Colonic mucosa (tissue), 4 donors: ENCODE measurements at regions not wholly inside any gene's neighbourhood (a gene's known extent, or its start where the extent isn't known, plus 50 kb on each side); places are given as distances from the start of the nearest gene placed in this dataset.
"Not testable (repeated sequence)": the region's sequence is repeated elsewhere in the genome, so short reads cannot be mapped to it uniquely, and the experiment has no call there.

Experiments
- DNase-seq: peaks from one replicate; pipeline ENCODE4 v3.0.0-alpha.2; 2020
- H3K27ac ChIP-seq: fragments of 200-600 bp; one replicate; pipeline ENCODE4 v1.8.0; 2021
- H3K27me3 ChIP-seq: fragments of 200-600 bp; one replicate; pipeline ENCODE4 v1.8.0; 2021
- H3K36me3 ChIP-seq: fragments of 200-600 bp; one replicate; pipeline ENCODE4 v1.8.0; 2021
- H3K4me1 ChIP-seq: fragments of 200-600 bp; one replicate; pipeline ENCODE4 v1.8.0; 2021; ENCODE audit warnings: mild to moderate bottlenecking
- H3K4me3 ChIP-seq: fragments of 200-600 bp; one replicate; pipeline ENCODE4 v1.8.0; 2021
- H3K9ac ChIP-seq, 2 donors: one replicate each; pipeline ENCODE4 v1.7.0; 2013; ENCODE audit warnings: control low read depth in 2 of 2, low read depth in 2 of 2, low read length in 2 of 2
- H3K9me3 ChIP-seq: fragments of 200-600 bp; one replicate; pipeline ENCODE4 v1.8.0; 2021
- intact Hi-C: fragments of 100-400 bp; cut with DNase I; formaldehyde crosslinking; loops from one replicate; pipeline ENCODE4 v1.14.1; 2022
- TF ChIP-seq, protein P1 (sequence below): fragments of 200-600 bp; IDR thresholded peaks from one replicate; pipeline ENCODE4 v1.8.0; 2022; ENCODE audit warnings: antibody characterized with exemption, mild to moderate bottlenecking
- donor health status: healthy.
- donor health status: DM: no; HTN: no; CAD: no.
- donor health status: DM: no; HTN: no; CAD: no.

DNA sequence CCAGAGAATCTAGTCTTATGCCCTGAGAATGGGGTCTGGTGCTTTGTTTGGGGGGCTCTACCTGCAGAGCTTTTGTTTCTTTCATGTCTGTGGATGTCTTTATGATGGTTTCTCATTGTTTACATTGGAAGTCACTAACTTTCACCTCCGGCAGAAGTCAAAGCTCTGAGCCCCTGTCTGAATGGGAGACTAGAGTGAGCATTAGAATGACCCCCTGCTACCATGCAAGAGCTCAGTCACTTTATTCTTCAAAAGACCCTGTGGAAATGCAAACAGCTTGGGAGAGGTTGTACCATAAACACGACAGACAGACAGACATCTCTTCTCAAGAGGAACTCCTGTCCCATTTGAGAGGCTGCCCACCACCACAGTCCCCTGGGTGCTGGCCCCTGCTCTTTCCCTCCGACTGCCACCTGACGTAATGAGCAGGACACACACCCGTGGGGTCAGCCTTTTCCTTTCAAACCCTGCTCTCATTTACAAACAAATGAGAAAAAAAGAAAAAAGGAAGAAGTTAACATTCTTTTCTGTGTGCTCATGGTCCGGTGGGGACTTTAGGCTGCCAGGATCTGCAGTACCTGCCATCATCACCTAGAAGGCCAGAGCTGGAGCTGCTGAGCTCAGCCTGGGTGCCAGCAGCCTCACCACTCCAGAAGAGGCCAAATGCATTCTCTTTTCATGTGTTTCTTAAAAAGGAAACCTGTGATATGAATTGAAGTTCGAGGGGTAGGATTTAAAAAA is 91.6 kb downstream of the FZD1 start:
- H3K9ac ChIP-seq, result no peak overlapping the region
- intact Hi-C loops, result no loop called here
- TF ChIP-seq, protein P1, sequence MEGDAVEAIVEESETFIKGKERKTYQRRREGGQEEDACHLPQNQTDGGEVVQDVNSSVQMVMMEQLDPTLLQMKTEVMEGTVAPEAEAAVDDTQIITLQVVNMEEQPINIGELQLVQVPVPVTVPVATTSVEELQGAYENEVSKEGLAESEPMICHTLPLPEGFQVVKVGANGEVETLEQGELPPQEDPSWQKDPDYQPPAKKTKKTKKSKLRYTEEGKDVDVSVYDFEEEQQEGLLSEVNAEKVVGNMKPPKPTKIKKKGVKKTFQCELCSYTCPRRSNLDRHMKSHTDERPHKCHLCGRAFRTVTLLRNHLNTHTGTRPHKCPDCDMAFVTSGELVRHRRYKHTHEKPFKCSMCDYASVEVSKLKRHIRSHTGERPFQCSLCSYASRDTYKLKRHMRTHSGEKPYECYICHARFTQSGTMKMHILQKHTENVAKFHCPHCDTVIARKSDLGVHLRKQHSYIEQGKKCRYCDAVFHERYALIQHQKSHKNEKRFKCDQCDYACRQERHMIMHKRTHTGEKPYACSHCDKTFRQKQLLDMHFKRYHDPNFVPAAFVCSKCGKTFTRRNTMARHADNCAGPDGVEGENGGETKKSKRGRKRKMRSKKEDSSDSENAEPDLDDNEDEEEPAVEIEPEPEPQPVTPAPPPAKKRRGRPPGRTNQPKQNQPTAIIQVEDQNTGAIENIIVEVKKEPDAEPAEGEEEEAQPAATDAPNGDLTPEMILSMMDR, result no peak
- H3K4me1 ChIP-seq, result no peaks in the 10 kb centered on the region
- H3K36me3 ChIP-seq, result no peaks in the 10 kb centered on the region
- no peaks in the 10 kb centered on the region for H3K9me3 ChIP-seq
- DNase-seq, result no peak
- H3K27me3 ChIP-seq, result no peaks in the 10 kb centered on the region
- no peak overlapping the region for H3K27ac ChIP-seq
- no peak overlapping the region for H3K4me3 ChIP-seq

DNA sequence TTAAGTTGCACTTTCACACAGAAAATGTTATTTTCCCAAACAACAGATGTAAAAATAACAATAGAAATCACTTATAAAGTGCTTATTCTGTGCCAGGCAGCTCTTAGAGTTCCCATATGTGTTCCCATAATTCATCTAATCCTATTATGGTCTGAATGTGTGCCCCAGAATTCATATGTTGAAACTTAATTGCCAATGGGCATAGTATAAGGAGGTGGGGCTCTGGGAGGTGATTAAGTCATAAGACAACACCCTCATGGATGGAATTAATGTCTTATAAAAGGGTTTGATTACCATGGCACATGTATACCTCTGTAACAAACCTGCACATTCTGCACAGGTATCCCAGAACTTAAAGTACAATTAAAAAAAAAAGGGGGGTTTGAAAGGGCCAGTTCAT is 92.7 kb downstream of the FZD1 start:
- no peak for DNase-seq
- intact Hi-C loops, result no loop called here
- Histone ChIP-seq H3K27ac (no peak overlapping the region), H3K9ac (no peak overlapping the region), H3K27me3 (no peaks in the 10 kb centered on the region), H3K4me1 (no peaks in the 10 kb centered on the region), H3K9me3 (no peaks in the 10 kb centered on the region), H3K36me3 (no peaks in the 10 kb centered on the region), H3K4me3 (no peak overlapping the region)
- TF ChIP-seq, protein P1, result no peak

DNA sequence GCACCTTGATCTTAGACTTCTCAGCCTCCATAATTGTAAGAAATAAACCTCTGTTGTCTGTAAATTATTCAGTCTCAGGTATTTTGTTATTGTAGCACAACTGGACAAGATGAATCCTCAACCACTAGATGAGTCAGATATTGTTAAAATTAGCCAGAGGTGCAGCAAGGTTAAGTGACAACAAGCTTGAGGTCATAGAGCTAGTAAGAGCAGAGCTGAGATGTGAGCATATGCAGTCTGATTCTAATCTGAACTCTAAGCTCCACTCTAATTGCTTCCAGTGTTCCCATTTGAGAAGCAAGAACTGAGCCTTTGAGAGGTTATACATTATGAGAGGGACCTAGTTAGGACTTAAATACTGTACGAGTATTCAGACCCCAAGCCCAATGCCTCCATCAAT is 93.1 kb downstream of the FZD1 start:
- no peak for DNase-seq
- H3K27ac ChIP-seq, result no peak overlapping the region
- H3K4me3 ChIP-seq, result no peak overlapping the region
- TF ChIP-seq, protein P1, result no peak
- no peaks in the 10 kb centered on the region for H3K9me3 ChIP-seq
- H3K4me1 ChIP-seq, result no peaks in the 10 kb centered on the region
- no peaks in the 10 kb centered on the region for H3K27me3 ChIP-seq
- H3K9ac ChIP-seq, result no peak overlapping the region
- no peaks in the 10 kb centered on the region for H3K36me3 ChIP-seq
- intact Hi-C loops, result no loop called here

DNA sequence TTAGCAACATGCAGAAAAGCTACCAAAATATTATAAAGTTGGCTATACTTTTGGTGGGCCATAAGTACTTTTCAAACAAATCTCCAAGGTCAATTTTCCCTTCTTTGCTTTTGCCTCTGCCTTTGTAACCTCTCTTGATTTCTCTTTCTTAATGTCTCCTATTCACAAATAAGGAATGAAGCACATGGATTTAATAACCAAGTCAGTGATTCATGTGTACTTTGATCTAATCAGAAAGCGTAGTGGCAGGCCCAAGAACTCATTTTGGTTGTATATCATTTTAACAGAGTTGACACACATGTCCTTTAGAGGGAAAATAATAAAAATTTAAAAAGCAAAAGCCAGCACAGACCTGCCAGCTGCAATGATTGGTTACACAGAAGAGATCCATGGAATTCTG is 93.7 kb downstream of the FZD1 start:
- intact Hi-C loops, result no loop called here
- H3K4me1 ChIP-seq, result no peaks in the 10 kb centered on the region
- no peak overlapping the region for H3K27ac ChIP-seq
- no peaks in the 10 kb centered on the region for H3K36me3 ChIP-seq
- no peak for DNase-seq
- TF ChIP-seq, protein P1, result no peak
- H3K9ac ChIP-seq, result no peak overlapping the region
- H3K27me3 ChIP-seq, result no peaks in the 10 kb centered on the region
- no peak overlapping the region for H3K4me3 ChIP-seq
- H3K9me3 ChIP-seq, result no peaks in the 10 kb centered on the region

DNA sequence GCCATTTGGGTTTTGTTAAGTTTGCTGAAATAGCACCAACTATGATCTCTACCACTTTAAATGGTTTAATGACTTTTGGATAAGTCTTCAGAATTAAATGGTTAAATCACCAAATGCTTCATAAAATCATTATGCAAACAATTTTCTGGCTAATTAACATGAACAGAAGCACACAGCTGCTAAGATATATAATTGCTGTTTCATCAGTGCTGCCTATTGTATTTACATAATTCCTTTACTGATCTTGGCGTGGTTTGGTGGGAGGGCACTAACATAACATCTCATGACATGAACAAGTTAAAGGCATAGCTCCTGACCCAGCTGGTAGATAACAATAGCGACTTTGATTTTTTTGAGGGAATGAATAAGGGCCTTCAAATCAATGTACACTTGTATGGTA is 94.1 kb downstream of the FZD1 start:
- no peaks in the 10 kb centered on the region for H3K36me3 ChIP-seq
- no peaks in the 10 kb centered on the region for H3K4me1 ChIP-seq
- no peak overlapping the region for H3K9ac ChIP-seq
- intact Hi-C loops, result no loop called here
- TF ChIP-seq, protein P1, result no peak
- no peaks in the 10 kb centered on the region for H3K9me3 ChIP-seq
- DNase-seq, result no peak
- no peak overlapping the region for H3K4me3 ChIP-seq
- no peaks in the 10 kb centered on the region for H3K27me3 ChIP-seq
- H3K27ac ChIP-seq, result no peak overlapping the region

DNA sequence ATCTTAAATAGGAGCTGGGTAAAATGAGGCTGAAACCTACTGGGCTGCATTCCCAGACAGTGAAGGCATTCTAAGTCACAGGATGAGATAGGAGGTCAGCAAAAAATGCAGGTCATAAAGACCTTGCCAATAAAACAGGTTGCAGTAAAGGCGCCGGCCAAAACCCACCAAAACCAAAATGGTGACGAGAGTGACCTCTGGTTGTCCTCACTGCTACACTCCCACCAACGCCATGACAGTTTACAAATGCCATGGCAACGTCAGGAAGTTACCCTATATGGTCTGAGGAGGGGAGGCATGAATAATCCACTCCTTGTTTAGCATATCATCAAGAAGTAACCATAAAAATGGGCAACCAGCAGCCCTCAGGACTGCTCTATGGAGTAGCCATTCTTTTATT is 100.9 kb downstream of the FZD1 start:
- H3K4me1 ChIP-seq, DNase-seq, H3K27me3 ChIP-seq, H3K27ac ChIP-seq, H3K9me3 ChIP-seq, H3K9ac ChIP-seq, intact Hi-C loops, H3K36me3 ChIP-seq, H3K4me3 ChIP-seq: not testable (repeated sequence)
